GM23338 (cell line): ENCODE measurements at regions not wholly inside any gene's neighbourhood (a gene's known extent, or its start where the extent isn't known, plus 50 kb on each side); places are given as distances from the start of the nearest gene placed in this dataset.

Experiments
- ATAC-seq: fragments of 200-7000 bp; cut with Tn5 transposase; 3 replicates; pipeline ENCODE4 v1.9.1; 2020
- DNase-seq: peaks from one replicate; pipeline ENCODE4 v3.0.0-alpha.2; 2015; ENCODE audit warnings: low spot score
- H2AFZ ChIP-seq: fragments of 200-600 bp; sonication (generic); 2 replicates; pipeline ENCODE4 v1.8.0; 2016; ENCODE audit warnings: antibody characterized with exemption, mild to moderate bottlenecking, moderate library complexity
- H3F3A ChIP-seq: fragments of 200-600 bp; sonication (generic); replicated peaks from 2 replicates; pipeline ENCODE4 v1.8.0; 2017; ENCODE audit warnings: antibody characterized with exemption, mixed run types, low read depth
- H3K27ac ChIP-seq: fragments of 200-600 bp; sonication (generic); 2 replicates; pipeline ENCODE4 v1.6.1; 2016; ENCODE audit warnings: low read depth
- H3K27me3 ChIP-seq: fragments of 200-600 bp; sonication (generic); 2 replicates; pipeline ENCODE4 v1.8.0; 2016; ENCODE audit warnings: mild to moderate bottlenecking, mixed run types, moderate library complexity; ENCODE audit not compliant: insufficient read depth
- H3K36me3 ChIP-seq: fragments of 200-600 bp; sonication (generic); 2 replicates; pipeline ENCODE4 v1.8.0; 2016; ENCODE audit warnings: mild to moderate bottlenecking; ENCODE audit not compliant: insufficient read depth
- H3K4me1 ChIP-seq: fragments of 200-600 bp; sonication (generic); 2 replicates; pipeline ENCODE4 v1.8.0; 2016; ENCODE audit warnings: mild to moderate bottlenecking, moderate library complexity; ENCODE audit not compliant: insufficient read depth
- H3K4me2 ChIP-seq: fragments of 200-600 bp; sonication (generic); 2 replicates; pipeline ENCODE4 v1.7.1; 2017; ENCODE audit warnings: mixed run types
- H3K4me3 ChIP-seq: fragments of 200-600 bp; sonication (generic); 2 replicates; pipeline ENCODE4 v1.6.1; 2016; ENCODE audit warnings: mixed run types
- H3K79me2 ChIP-seq: fragments of 200-600 bp; sonication (generic); replicated peaks from 2 replicates; pipeline ENCODE4 v1.8.0; 2017; ENCODE audit warnings: mild to moderate bottlenecking; ENCODE audit not compliant: insufficient read depth
- H3K9me2 ChIP-seq: fragments of 200-600 bp; sonication (generic); 2 replicates; pipeline ENCODE4 v1.8.0; 2017; ENCODE audit not compliant: insufficient read depth
- H4K20me1 ChIP-seq: fragments of 200-600 bp; sonication (generic); replicated peaks from 2 replicates; pipeline ENCODE4 v1.8.0; 2017; ENCODE audit warnings: mild to moderate bottlenecking; ENCODE audit not compliant: insufficient read depth
- H3K27ac Mint-ChIP-seq: 2 replicates; pipeline ENCODE4 v1.8.0; 2020; ENCODE audit warnings: inconsistent platforms, mild to moderate bottlenecking, moderate library complexity, mixed read lengths
- H3K27me3 Mint-ChIP-seq: 3 replicates; pipeline ENCODE4 v1.8.0; 2022; ENCODE audit warnings: low read depth, mild to moderate bottlenecking, moderate library complexity, mixed read lengths, inconsistent platforms; ENCODE audit not compliant: insufficient read depth, poor library complexity
- H3K36me3 Mint-ChIP-seq: 3 replicates; pipeline ENCODE4 v1.8.0; 2021; ENCODE audit warnings: low read depth, mild to moderate bottlenecking, inconsistent platforms, moderate library complexity, mixed read lengths
- H3K4me1 Mint-ChIP-seq: 3 replicates; pipeline ENCODE4 v1.8.0; 2020; ENCODE audit warnings: mild to moderate bottlenecking, inconsistent platforms, mixed read lengths
- H3K4me3 Mint-ChIP-seq: 3 replicates; pipeline ENCODE4 v1.8.0; 2021; ENCODE audit warnings: moderate library complexity, mild to moderate bottlenecking, inconsistent platforms, mixed read lengths
- H3K9me3 Mint-ChIP-seq: 3 replicates; pipeline ENCODE4 v1.8.0; 2020; ENCODE audit warnings: moderate library complexity, mild to moderate bottlenecking, inconsistent platforms, mixed read lengths
- CREB1 ChIP-seq: fragments of 250-450 bp; sonication (Bioruptor Pico); IDR thresholded peaks from 2 replicates; pipeline ENCODE4 v1.5.0; 2020; ENCODE audit warnings: low read depth, mild to moderate bottlenecking, moderate library complexity
- EZH2 ChIP-seq: fragments of 200-600 bp; sonication (generic); IDR thresholded peaks from one replicate; pipeline ENCODE4 v1.8.0; 2017; ENCODE audit warnings: antibody characterized with exemption, mild to moderate bottlenecking, low read depth; ENCODE audit not compliant: unreplicated experiment
- EZH2phosphoT487 ChIP-seq: fragments of 200-600 bp; sonication (generic); IDR thresholded peaks from one replicate; pipeline ENCODE4 v1.8.1; 2018; ENCODE audit warnings: antibody characterized with exemption; ENCODE audit not compliant: unreplicated experiment
- JUNB ChIP-seq: IDR thresholded peaks from one replicate; pipeline ENCODE4 v1.6.1; 2016; ENCODE audit warnings: antibody characterized with exemption; ENCODE audit not compliant: unreplicated experiment
- NANOG ChIP-seq: IDR thresholded peaks from 2 replicates; pipeline ENCODE4 v1.6.1; 2016; ENCODE audit warnings: antibody characterized with exemption, borderline replicate concordance
- POLR2AphosphoS5 ChIP-seq: IDR thresholded peaks from 2 replicates; pipeline ENCODE4 v1.6.1; 2016; ENCODE audit warnings: antibody characterized with exemption, low read depth
- STAT1 ChIP-seq: IDR thresholded peaks from one replicate; pipeline ENCODE4 v1.6.1; 2016; ENCODE audit warnings: antibody characterized with exemption; ENCODE audit not compliant: unreplicated experiment
- ZNF114 ChIP-seq: fragments of 250-450 bp; sonication (Bioruptor Pico); IDR thresholded peaks from 2 replicates; pipeline ENCODE4 v1.5.0; 2020; ENCODE audit warnings: mild to moderate bottlenecking, moderate library complexity
- ZNF331 ChIP-seq: fragments of 250-450 bp; sonication (Bioruptor Pico); IDR thresholded peaks from 2 replicates; pipeline ENCODE4 v1.5.0; 2020; ENCODE audit warnings: low read depth, mild to moderate bottlenecking, moderate library complexity
- TF ChIP-seq, protein P1 (sequence below): IDR thresholded peaks from 2 replicates; pipeline ENCODE4 v1.6.1; 2016; ENCODE audit warnings: antibody characterized with exemption
- TF ChIP-seq, protein P2 (sequence below): IDR thresholded peaks from one replicate; pipeline ENCODE4 v1.6.1; 2018; ENCODE audit warnings: antibody characterized with exemption; ENCODE audit not compliant: unreplicated experiment
- TF ChIP-seq, protein P3 (sequence below): fragments of 250-450 bp; sonication (Bioruptor Pico); IDR thresholded peaks from 2 replicates; pipeline ENCODE4 v1.5.0; 2020; ENCODE audit warnings: mild to moderate bottlenecking, moderate library complexity
- TF ChIP-seq, protein P4 (sequence below), 2 experiments: fragments of 200-600 bp in 1 of 2; sonication (generic) in 1 of 2; conservative IDR thresholded peaks; 2 replicates each; pipeline versions ENCODE4 v1.5.1 to v1.6.1; 2016 to 2017; ENCODE audit warnings: antibody characterized with exemption in 2 of 2, low read depth in 2 of 2, mild to moderate bottlenecking in 2 of 2, moderate library complexity in 1 of 2

DNA sequence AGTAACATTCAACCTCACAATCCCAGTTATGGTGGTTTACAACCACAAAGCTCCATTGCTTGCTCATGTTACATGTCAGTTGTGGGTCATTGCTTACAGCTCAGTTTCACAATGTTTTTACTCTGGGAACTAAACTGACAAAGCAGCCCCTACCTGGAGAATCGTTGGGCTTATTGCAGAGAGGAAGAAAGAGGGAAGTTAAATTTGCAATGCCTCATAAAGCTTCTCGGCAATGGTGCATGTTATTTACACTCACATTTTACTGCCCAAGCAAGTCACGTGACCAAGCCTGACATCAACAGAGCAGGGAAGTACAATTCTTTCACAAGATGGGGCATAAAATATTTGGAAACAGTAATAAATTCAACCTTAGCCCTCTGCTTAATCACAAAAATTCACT lies 441.6 kb downstream of the TDRD3 start:
- H3K27me3 ChIP-seq = no peaks in the 10 kb centered on the region
- Mint-ChIP-seq H3K36me3 (no peaks in the 10 kb centered on the region), H3K9me3 (no peaks in the 10 kb centered on the region), H3K27me3 (no peaks in the 10 kb centered on the region), H3K4me3 (no peak overlapping the region), H3K27ac (no peak overlapping the region), H3K4me1 (no peaks in the 10 kb centered on the region)
- H3K9me2 ChIP-seq = no peaks in the 10 kb centered on the region
- H3F3A ChIP-seq = no peaks in the 10 kb centered on the region
- H3K4me1 ChIP-seq = no peaks in the 10 kb centered on the region
- H3K4me2 ChIP-seq = no peak overlapping the region
- H2AFZ ChIP-seq = no peak overlapping the region
- no peaks in the 10 kb centered on the region for H3K36me3 ChIP-seq
- H3K79me2 ChIP-seq = no peaks in the 10 kb centered on the region
- DNase-seq (no peak), ATAC-seq (no peak)
- TF ChIP-seq ZNF331 (no peak), JUNB (no peak), CREB1 (CRISPR knock-in tag) (no peak), POLR2AphosphoS5 (no peak), STAT1 (no peak), NANOG (no peak), EZH2phosphoT487 (no peak), EZH2 (no peak), ZNF114 (CRISPR knock-in tag) (no peak)
- TF ChIP-seq, protein P1, sequence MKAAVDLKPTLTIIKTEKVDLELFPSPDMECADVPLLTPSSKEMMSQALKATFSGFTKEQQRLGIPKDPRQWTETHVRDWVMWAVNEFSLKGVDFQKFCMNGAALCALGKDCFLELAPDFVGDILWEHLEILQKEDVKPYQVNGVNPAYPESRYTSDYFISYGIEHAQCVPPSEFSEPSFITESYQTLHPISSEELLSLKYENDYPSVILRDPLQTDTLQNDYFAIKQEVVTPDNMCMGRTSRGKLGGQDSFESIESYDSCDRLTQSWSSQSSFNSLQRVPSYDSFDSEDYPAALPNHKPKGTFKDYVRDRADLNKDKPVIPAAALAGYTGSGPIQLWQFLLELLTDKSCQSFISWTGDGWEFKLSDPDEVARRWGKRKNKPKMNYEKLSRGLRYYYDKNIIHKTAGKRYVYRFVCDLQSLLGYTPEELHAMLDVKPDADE = no peak
- TF ChIP-seq, protein P2, sequence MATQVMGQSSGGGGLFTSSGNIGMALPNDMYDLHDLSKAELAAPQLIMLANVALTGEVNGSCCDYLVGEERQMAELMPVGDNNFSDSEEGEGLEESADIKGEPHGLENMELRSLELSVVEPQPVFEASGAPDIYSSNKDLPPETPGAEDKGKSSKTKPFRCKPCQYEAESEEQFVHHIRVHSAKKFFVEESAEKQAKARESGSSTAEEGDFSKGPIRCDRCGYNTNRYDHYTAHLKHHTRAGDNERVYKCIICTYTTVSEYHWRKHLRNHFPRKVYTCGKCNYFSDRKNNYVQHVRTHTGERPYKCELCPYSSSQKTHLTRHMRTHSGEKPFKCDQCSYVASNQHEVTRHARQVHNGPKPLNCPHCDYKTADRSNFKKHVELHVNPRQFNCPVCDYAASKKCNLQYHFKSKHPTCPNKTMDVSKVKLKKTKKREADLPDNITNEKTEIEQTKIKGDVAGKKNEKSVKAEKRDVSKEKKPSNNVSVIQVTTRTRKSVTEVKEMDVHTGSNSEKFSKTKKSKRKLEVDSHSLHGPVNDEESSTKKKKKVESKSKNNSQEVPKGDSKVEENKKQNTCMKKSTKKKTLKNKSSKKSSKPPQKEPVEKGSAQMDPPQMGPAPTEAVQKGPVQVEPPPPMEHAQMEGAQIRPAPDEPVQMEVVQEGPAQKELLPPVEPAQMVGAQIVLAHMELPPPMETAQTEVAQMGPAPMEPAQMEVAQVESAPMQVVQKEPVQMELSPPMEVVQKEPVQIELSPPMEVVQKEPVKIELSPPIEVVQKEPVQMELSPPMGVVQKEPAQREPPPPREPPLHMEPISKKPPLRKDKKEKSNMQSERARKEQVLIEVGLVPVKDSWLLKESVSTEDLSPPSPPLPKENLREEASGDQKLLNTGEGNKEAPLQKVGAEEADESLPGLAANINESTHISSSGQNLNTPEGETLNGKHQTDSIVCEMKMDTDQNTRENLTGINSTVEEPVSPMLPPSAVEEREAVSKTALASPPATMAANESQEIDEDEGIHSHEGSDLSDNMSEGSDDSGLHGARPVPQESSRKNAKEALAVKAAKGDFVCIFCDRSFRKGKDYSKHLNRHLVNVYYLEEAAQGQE = no peak
- TF ChIP-seq, protein P3, sequence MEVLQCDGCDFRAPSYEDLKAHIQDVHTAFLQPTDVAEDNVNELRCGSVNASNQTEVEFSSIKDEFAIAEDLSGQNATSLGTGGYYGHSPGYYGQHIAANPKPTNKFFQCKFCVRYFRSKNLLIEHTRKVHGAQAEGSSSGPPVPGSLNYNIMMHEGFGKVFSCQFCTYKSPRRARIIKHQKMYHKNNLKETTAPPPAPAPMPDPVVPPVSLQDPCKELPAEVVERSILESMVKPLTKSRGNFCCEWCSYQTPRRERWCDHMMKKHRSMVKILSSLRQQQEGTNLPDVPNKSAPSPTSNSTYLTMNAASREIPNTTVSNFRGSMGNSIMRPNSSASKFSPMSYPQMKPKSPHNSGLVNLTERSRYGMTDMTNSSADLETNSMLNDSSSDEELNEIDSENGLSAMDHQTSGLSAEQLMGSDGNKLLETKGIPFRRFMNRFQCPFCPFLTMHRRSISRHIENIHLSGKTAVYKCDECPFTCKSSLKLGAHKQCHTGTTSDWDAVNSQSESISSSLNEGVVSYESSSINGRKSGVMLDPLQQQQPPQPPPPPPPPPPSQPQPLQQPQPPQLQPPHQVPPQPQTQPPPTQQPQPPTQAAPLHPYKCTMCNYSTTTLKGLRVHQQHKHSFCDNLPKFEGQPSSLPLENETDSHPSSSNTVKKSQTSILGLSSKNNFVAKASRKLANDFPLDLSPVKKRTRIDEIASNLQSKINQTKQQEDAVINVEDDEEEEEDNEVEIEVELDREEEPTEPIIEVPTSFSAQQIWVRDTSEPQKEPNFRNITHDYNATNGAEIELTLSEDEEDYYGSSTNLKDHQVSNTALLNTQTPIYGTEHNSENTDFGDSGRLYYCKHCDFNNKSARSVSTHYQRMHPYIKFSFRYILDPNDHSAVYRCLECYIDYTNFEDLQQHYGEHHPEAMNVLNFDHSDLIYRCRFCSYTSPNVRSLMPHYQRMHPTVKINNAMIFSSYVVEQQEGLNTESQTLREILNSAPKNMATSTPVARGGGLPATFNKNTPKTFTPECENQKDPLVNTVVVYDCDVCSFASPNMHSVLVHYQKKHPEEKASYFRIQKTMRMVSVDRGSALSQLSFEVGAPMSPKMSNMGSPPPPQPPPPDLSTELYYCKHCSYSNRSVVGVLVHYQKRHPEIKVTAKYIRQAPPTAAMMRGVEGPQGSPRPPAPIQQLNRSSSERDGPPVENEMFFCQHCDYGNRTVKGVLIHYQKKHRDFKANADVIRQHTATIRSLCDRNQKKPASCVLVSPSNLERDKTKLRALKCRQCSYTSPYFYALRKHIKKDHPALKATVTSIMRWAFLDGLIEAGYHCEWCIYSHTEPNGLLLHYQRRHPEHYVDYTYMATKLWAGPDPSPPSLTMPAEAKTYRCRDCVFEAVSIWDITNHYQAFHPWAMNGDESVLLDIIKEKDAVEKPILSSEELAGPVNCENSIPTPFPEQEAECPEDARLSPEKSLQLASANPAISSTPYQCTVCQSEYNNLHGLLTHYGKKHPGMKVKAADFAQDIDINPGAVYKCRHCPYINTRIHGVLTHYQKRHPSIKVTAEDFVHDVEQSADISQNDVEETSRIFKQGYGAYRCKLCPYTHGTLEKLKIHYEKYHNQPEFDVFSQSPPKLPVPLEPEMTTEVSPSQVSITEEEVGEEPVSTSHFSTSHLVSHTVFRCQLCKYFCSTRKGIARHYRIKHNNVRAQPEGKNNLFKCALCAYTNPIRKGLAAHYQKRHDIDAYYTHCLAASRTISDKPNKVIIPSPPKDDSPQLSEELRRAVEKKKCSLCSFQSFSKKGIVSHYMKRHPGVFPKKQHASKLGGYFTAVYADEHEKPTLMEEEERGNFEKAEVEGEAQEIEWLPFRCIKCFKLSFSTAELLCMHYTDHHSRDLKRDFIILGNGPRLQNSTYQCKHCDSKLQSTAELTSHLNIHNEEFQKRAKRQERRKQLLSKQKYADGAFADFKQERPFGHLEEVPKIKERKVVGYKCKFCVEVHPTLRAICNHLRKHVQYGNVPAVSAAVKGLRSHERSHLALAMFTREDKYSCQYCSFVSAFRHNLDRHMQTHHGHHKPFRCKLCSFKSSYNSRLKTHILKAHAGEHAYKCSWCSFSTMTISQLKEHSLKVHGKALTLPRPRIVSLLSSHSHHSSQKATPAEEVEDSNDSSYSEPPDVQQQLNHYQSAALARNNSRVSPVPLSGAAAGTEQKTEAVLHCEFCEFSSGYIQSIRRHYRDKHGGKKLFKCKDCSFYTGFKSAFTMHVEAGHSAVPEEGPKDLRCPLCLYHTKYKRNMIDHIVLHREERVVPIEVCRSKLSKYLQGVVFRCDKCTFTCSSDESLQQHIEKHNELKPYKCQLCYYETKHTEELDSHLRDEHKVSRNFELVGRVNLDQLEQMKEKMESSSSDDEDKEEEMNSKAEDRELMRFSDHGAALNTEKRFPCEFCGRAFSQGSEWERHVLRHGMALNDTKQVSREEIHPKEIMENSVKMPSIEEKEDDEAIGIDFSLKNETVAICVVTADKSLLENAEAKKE (CRISPR knock-in tag) = no peak
- TF ChIP-seq, protein P4, sequence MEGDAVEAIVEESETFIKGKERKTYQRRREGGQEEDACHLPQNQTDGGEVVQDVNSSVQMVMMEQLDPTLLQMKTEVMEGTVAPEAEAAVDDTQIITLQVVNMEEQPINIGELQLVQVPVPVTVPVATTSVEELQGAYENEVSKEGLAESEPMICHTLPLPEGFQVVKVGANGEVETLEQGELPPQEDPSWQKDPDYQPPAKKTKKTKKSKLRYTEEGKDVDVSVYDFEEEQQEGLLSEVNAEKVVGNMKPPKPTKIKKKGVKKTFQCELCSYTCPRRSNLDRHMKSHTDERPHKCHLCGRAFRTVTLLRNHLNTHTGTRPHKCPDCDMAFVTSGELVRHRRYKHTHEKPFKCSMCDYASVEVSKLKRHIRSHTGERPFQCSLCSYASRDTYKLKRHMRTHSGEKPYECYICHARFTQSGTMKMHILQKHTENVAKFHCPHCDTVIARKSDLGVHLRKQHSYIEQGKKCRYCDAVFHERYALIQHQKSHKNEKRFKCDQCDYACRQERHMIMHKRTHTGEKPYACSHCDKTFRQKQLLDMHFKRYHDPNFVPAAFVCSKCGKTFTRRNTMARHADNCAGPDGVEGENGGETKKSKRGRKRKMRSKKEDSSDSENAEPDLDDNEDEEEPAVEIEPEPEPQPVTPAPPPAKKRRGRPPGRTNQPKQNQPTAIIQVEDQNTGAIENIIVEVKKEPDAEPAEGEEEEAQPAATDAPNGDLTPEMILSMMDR (conservative IDR thresholded peaks at IDR 0.05; ENCODE audit: low read depth in 2 of 2) = no peak
- H3K4me3 ChIP-seq = no peak overlapping the region
- H3K27ac ChIP-seq = no peak overlapping the region
- no peaks in the 10 kb centered on the region for H4K20me1 ChIP-seq
